WTC11 (cell line): ENCODE measurements at regions not wholly inside any gene's neighbourhood (a gene's known extent, or its start where the extent isn't known, plus 50 kb on each side); places are given as distances from the start of the nearest gene placed in this dataset.

Experiments used
- ATAC-seq: fragments of 200-7000 bp; cut with Tn5 transposase; 2 replicates; pipeline ENCODE4 v1.10.0; 2021; ENCODE audit warnings: mild to moderate bottlenecking, moderate library complexity
- CTCF ChIA-PET: fragments of 300-600 bp; sonication (Branson Sonifier 250); formaldehyde crosslinking; loops from one replicate; lab custom pipeline; 2021; ENCODE audit warnings: antibody characterized with exemption; lab: Charles Lee
- POLR2A ChIA-PET: fragments of 350-600 bp; sonication (Branson Sonifier 250); formaldehyde crosslinking; loops from one replicate; lab custom pipeline; 2021; ENCODE audit warnings: antibody characterized with exemption; lab: Charles Lee
- DNase-seq: peaks from one replicate; pipeline ENCODE4 v3.0.0; 2021; ENCODE audit warnings: low spot score
- H3K27ac Mint-ChIP-seq: 2 replicates; pipeline ENCODE4 v1.8.0; 2021; ENCODE audit warnings: mixed read lengths
- H3K27me3 Mint-ChIP-seq: 2 replicates; pipeline ENCODE4 v1.8.0; 2021; ENCODE audit warnings: low read depth, mild to moderate bottlenecking, moderate library complexity, mixed read lengths
- H3K36me3 Mint-ChIP-seq: 2 replicates; pipeline ENCODE4 v1.8.0; 2021; ENCODE audit warnings: mixed read lengths
- H3K4me1 Mint-ChIP-seq: 2 replicates; pipeline ENCODE4 v1.8.0; 2022; ENCODE audit warnings: mixed read lengths
- H3K4me3 Mint-ChIP-seq: 2 replicates; pipeline ENCODE4 v1.8.0; 2021; ENCODE audit warnings: mild to moderate bottlenecking, moderate library complexity, mixed read lengths
- H3K9me3 Mint-ChIP-seq: 2 replicates; pipeline ENCODE4 v1.8.0; 2021; ENCODE audit warnings: mixed read lengths
- ATF2 ChIP-seq: sonication (generic); formaldehyde crosslinking; IDR thresholded peaks from 2 replicates; pipeline ENCODE4 v1.8.1; 2022; ENCODE audit warnings: low read depth, missing genetic modification reagents, borderline replicate concordance
- ATF6 ChIP-seq: sonication (generic); formaldehyde crosslinking; IDR thresholded peaks from 2 replicates; pipeline ENCODE4 v1.8.1; 2023; ENCODE audit warnings: mild to moderate bottlenecking, missing genetic modification reagents
- CBFB ChIP-seq: sonication (generic); formaldehyde crosslinking; IDR thresholded peaks from 2 replicates; pipeline ENCODE4 v1.8.1; 2022; ENCODE audit warnings: mild to moderate bottlenecking, low read depth, missing genetic modification reagents
- CDX4 ChIP-seq: fragments of 250-450 bp; sonication (Bioruptor Pico); IDR thresholded peaks from 2 replicates; pipeline ENCODE4 v1.9.0; 2021; ENCODE audit warnings: moderate library complexity, mild to moderate bottlenecking, inconsistent platforms, borderline replicate concordance
- CREB1 ChIP-seq: sonication (generic); formaldehyde crosslinking; IDR thresholded peaks from 2 replicates; pipeline ENCODE4 v1.8.0; 2023; ENCODE audit warnings: mild to moderate bottlenecking, missing genetic modification reagents
- CREM ChIP-seq: sonication (generic); formaldehyde crosslinking; IDR thresholded peaks from 2 replicates; pipeline ENCODE4 v1.8.1; 2022; ENCODE audit warnings: mild to moderate bottlenecking, missing genetic modification reagents, moderate library complexity
- E2F1 ChIP-seq: sonication (generic); formaldehyde crosslinking; IDR thresholded peaks from 2 replicates; pipeline ENCODE4 v1.8.0; 2022; ENCODE audit warnings: mild to moderate bottlenecking, missing genetic modification reagents
- ELF4 ChIP-seq: sonication (generic); formaldehyde crosslinking; IDR thresholded peaks from 2 replicates; pipeline ENCODE4 v1.8.1; 2022; ENCODE audit warnings: low read depth, mild to moderate bottlenecking, moderate library complexity, missing genetic modification reagents
- HMGXB4 ChIP-seq: sonication (generic); formaldehyde crosslinking; IDR thresholded peaks from 2 replicates; pipeline ENCODE4 v1.8.1; 2023; ENCODE audit warnings: mild to moderate bottlenecking, moderate library complexity, missing genetic modification reagents
- NFATC4 ChIP-seq: fragments of 250-450 bp; sonication (Bioruptor Pico); IDR thresholded peaks from 2 replicates; pipeline ENCODE4 v1.9.0; 2021; ENCODE audit warnings: mild to moderate bottlenecking
- NR1H2 ChIP-seq: sonication (generic); formaldehyde crosslinking; IDR thresholded peaks from 2 replicates; pipeline ENCODE4 v1.9.0; 2021; ENCODE audit warnings: mild to moderate bottlenecking, moderate library complexity, missing genetic modification reagents
- NR3C1 ChIP-seq: sonication (generic); formaldehyde crosslinking; conservative IDR thresholded peaks from 2 replicates; pipeline ENCODE4 v1.8.1; 2023; ENCODE audit warnings: low read depth, mild to moderate bottlenecking, missing genetic modification reagents
- TP53 ChIP-seq: sonication (generic); formaldehyde crosslinking; IDR thresholded peaks from 2 replicates; pipeline ENCODE4 v1.8.1; 2023; ENCODE audit warnings: mild to moderate bottlenecking, missing genetic modification reagents
- ZNF121 ChIP-seq: sonication (generic); formaldehyde crosslinking; IDR thresholded peaks from 2 replicates; pipeline ENCODE4 v1.8.0; 2023; ENCODE audit warnings: missing genetic modification reagents
- ZNF232 ChIP-seq: sonication (generic); formaldehyde crosslinking; IDR thresholded peaks from 2 replicates; pipeline ENCODE4 v1.8.0; 2022; ENCODE audit warnings: mild to moderate bottlenecking, missing genetic modification reagents
- ZNF263 ChIP-seq: sonication (generic); formaldehyde crosslinking; IDR thresholded peaks from 2 replicates; pipeline ENCODE4 v1.8.1; 2022; ENCODE audit warnings: low read depth, mild to moderate bottlenecking, moderate library complexity, missing genetic modification reagents
- ZNF396 ChIP-seq: fragments of 250-450 bp; sonication (Bioruptor Pico); IDR thresholded peaks from 2 replicates; pipeline ENCODE4 v1.8.0; 2021; ENCODE audit warnings: mild to moderate bottlenecking, moderate library complexity, borderline replicate concordance

GRCh38 chr1:119245881-119246280 lies 105.4 kb upstream of the WARS2 start:
- no peaks in the 10 kb centered on the region for H3K4me1 Mint-ChIP-seq
- H3K27ac Mint-ChIP-seq: no peak overlapping the region
- peaks cover 3% of the 10 kb centered on the region; the same call in 1 of the 2 replicates for H3K9me3 Mint-ChIP-seq
- CTCF ChIA-PET: interaction anchor here (4.0 kb wide), 1 partner anchor 30 kb away, joined by 21 read pairs; no protein-coding TSS in a partner anchor
- ATAC-seq (no peak), DNase-seq (no peak)
- H3K4me3 Mint-ChIP-seq: no peak overlapping the region
- peaks cover 2% of the 10 kb centered on the region for H3K36me3 Mint-ChIP-seq
- H3K27me3 Mint-ChIP-seq: no peaks in the 10 kb centered on the region
- no peak for TF ChIP-seq CREB1 (CRISPR knock-in tag)
- POLR2A ChIA-PET: interaction anchor here (0.5 kb wide), 1 partner anchor 9 kb away, joined by 3 read pairs; no protein-coding TSS in a partner anchor

- no peaks in the 10 kb centered on the region for H3K27me3 Mint-ChIP-seq
- ATAC-seq: no peak
- peaks cover 2% of the 10 kb centered on the region for H3K36me3 Mint-ChIP-seq
- TF ChIP-seq HMGXB4 (no peak), CBFB (no peak), CDX4 (CRISPR knock-in tag) (no peak), ATF6 (CRISPR knock-in tag) (no peak), NR3C1 (CRISPR knock-in tag) (no peak), CREM (no peak), NFATC4 (CRISPR knock-in tag) (no peak), ATF2 (no peak), TP53 (CRISPR knock-in tag) (no peak)
- TF ChIP-seq, all 79 proteins: peak for 0
- Mint-ChIP-seq H3K9me3 (peaks cover 3% of the 10 kb centered on the region; the same call in 1 of the 2 replicates), H3K4me3 (no peak overlapping the region), H3K4me1 (no peaks in the 10 kb centered on the region), H3K27ac (no peak overlapping the region)
- POLR2A ChIA-PET: no interaction called here
- CTCF ChIA-PET: interaction anchor here (1.7 kb wide), 1 partner anchor 26 kb away, joined by 6 read pairs; no protein-coding TSS in a partner anchor
- DNase-seq: no peak
Observed at GRCh38 chr1:119249283-119249682, 108.8 kb upstream of the WARS2 start.

- H3K36me3 Mint-ChIP-seq: peaks cover 2% of the 10 kb centered on the region
- DNase-seq: no peak
- H3K9me3 Mint-ChIP-seq: peaks cover 3% of the 10 kb centered on the region; the same call in 1 of the 2 replicates
- no peaks in the 10 kb centered on the region for H3K4me1 Mint-ChIP-seq
- H3K27ac Mint-ChIP-seq: no peak overlapping the region
- H3K4me3 Mint-ChIP-seq: no peak overlapping the region
- no peaks in the 10 kb centered on the region for H3K27me3 Mint-ChIP-seq
- CTCF ChIA-PET: no interaction called here
- no peak for ATAC-seq
- POLR2A ChIA-PET: no interaction called here
- TF ChIP-seq ZNF263 (CRISPR knock-in tag) (no peak), ELF4 (CRISPR knock-in tag) (no peak), NR1H2 (CRISPR knock-in tag) (no peak), ZNF121 (CRISPR knock-in tag) (no peak), ZNF396 (CRISPR knock-in tag) (no peak), ZNF232 (CRISPR knock-in tag) (no peak), TP53 (CRISPR knock-in tag) (no peak), E2F1 (CRISPR knock-in tag) (no peak)
Observed at GRCh38 chr1:119250299-119250698, 109.8 kb upstream of the WARS2 start.
